ENCODE measurements at regions not wholly inside any gene's neighbourhood (a gene's known extent, or its start where the extent isn't known, plus 50 kb on each side); places are given as distances from the start of the nearest gene placed in this dataset.

GRCh38 chr1:163604321-163604720, 282.6 kb downstream of the NUF2 start:
- no peak for TF ChIP-seq CTCF (IDR thresholded peaks at IDR 0.05)
- TF ChIP-seq POLR2A (IDR thresholded peaks at IDR 0.05): no peak
- no peak for TF ChIP-seq EP300 (IDR thresholded peaks at IDR 0.05)
